ENCODE measurements at regions not wholly inside any gene's neighbourhood (a gene's known extent, or its start where the extent isn't known, plus 50 kb on each side); places are given as distances from the start of the nearest gene placed in this dataset.
A peak's percentile ranks its signal among the peaks of the same experiment; 100 is the strongest.

DNA sequence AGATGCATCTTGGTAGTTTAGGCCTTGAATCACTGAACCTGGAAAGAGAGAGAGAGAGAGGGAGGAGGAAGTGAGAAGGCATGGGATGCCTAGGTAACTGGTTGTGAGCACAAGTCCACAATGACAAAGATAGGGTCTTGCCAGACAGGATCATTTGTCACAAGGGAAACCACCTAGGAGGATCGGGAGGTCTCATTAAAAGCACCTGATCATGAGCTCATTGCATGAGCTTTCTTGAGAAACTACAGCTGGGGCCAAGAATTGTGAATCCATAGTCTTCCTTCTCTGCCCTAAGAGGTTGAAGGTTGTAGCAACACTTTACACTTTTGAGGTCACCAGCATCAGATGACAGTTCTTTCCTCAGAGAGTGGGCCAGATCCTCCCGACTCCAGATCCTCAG lies 195.7 kb downstream of the CD83 start:
- intact Hi-C loops (cut with DNase I), result no loop called here
- no peak for DNase-seq

DNA sequence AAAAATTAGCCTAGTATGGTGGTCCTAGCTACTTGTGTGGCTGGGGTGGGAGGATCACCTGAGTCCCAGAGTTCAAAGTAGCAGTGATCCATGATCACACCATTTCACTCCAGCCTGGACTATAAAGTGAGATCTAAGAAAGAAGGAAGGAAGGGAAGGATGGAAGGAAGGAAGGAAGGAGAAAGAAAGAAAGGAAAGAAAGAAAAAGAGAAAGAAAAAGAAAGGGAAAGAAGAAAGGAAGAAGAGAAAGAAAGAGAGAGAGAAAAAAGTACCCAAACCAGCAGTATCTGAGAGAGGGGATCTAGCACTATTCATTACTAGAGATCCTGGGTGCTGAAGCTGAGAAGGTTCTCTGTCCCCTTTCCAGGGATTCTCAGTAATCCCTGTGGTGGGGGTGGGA lies 197.8 kb downstream of the CD83 start:
- intact Hi-C loops (cut with DNase I), result no loop called here

DNA sequence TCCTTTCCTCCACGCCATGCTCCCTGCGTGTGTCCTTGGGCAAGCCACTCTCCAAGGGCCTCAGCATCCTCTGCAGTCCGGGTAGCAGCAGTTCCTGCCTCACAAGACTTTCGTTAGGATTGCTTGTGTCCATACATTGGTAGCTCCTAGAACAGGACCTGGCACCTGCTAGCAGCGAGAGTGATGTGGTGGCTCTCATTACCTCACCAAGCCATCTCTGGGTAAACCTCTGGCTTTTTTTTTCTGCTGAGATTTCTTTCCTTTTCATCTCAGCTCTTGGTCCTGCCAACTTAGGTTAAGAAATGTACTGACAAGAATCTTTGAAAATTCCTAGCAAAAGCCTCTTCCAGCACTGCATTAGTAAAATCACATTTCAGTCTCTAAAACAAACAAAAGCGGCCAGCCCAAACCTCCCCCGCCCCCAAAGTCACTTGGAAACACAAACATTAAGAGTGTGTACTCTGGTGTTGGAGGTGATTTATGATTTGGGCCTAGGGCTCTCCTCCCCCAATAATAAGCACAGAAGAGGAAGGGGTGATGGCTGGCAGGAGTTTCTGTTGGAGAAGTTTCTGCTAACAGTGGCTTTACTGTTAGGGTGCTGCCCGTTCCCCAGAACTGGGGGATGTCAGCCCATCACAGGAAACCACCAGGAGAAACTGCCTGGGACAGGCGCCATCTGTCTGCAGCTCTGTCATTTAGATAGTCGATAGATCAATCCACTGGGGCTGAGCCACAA lies 199.2 kb downstream of the CD83 start:
- intact Hi-C loops (cut with DNase I), result no loop called here
- DNase-seq, result no peak

More for the DNA sequence above, 197.8 kb downstream of the CD83 start:
- no peak for DNase-seq

DNA sequence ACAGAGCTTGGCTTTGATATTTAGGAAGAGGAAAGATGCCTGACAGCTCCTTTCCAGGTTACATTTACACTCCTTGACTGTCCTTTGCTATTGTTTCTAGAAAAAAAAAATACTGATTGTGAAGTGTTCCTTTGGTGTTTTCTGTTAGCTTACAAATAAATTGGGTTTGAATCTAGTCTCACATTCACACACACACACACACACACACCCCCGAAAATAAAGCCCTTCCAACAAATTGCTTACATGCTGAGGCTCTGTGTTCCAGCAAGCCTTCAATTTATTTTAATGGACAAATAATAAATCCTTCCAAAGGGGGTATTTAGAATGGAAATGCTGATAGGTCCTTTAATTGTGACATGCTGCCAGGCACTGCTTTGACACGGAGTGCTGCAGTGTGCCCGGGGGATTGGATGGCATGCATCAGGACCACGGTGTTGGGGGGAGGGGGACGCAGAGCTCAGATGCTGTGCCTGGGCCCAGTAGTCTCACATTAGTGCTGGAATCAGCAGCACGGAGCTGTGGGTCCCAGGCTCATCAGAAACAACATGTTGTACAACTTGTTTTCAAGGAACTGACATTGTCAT lies 199.9 kb downstream of the CD83 start:
- DNase-seq, result peak in 1 of 10 donors; percentile 60
- intact Hi-C loops (cut with DNase I), result no loop called here

DNA sequence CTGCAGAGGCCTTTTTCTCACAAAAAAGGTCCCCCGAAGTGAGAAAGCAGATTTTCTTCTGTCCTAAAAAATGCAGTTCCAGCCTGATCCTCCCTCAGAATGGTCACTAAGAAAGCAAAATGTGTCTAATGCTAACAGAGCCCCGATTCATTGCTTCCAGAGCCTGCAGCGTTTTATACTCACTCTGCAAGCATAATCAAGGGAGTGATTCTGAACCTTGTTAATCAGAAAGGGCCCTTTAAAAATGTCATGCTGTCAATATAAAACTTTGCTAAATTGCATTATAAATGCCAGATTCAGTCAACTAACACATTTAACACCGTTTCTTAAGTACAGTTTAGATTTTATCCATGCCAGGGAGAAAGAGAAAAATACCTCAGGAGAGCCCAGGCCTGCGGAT lies 202.8 kb downstream of the CD83 start:
- DNase-seq, result no peak
- intact Hi-C loops (cut with DNase I), result no loop called here

DNA sequence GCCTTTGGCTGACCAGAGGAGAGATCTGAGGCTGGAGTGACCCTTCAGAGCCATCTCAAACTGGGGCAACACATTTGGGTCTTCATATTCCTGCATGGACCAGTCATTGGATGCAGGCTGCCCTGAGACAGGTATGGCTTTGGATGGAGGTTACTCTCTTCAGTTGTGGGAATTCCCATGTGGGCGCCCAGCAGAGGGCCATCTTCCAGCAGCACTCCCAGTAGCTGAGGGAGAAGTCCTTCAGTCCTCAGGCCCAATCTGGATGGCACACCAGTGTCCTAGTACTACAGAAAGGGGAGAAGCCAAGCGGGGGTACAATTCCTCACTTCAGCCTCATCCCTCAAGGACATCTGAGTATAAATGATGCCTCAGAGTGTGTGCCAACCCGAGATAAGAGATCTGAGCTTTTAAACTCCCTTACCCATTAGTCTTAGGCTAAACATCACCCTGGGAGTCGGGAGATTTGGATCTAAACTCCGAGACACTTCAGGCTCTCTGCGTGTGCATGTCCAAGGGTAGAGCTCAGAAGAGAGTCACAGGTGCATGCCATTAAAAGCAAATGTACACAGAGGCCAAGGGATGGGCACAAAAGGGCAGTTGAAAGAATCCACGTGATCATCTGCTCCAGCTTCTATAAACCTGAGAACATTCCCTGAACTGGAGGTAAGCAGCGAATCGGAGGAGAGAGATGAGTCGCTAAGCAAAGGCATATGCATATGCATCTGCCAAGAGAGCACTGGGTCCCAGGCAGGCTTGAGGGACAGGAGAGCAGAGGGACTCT lies 204.6 kb downstream of the CD83 start:
- no peak for DNase-seq
- intact Hi-C loops (cut with DNase I), result no loop called here

DNA sequence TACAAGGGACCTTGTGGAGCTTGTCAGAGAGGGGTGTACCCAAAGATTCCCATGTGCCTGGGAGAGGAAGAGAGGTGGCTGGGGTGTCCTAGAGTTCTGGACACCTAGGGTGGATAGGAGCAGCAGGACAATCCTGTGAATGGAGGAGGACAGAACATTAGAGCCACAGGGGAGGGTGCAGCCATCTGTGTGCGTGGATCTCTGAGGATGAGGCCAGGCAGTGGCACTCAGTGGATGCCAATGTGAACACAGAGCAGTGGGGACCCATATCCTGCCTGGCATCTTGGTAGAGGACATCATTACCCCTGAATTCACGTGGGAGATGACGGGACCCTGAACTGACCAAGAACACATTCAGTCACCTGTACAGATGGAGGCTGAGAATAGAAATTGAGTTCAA lies 205.3 kb downstream of the CD83 start:
- DNase-seq, result no peak
- intact Hi-C loops (cut with DNase I), result no loop called here

DNA sequence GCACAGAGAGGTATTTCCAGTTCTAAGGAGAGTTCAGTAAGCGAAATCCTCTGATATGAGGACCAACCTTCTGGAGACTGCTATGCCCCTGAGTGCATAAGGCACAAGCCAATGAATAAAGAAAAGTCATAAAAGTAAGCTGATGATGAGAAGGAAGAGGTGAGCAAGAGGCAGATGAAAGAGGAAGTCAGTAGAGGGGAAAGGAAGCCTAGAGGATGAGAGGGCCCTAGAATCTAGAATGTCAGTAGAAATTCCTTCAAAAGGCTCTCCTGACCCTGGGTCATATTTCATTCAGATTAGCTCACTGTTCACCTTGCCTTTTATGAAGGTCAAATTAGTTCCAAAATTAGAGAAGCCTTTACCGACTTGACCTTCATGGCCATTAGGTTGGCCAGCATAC lies 209.2 kb downstream of the CD83 start:
- intact Hi-C loops (cut with DNase I), result no loop called here
- no peak for DNase-seq

DNA sequence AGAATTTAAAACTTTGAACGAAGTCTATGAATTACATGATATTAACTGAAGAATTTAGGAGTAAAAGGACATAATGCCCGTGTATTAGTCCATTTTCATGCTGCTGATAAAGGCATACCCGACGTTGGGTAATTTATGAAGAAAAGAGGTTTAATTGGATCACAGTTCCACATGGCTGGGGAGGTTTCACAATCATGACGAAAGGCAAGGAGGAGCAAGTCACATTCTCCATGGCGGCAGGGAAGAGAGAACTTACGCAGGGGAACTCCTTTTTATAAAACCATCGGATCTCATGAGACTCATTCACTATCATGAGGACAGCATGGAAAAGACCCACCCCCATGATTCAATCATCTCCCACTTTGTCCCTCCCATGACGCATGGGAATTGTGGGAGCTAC lies 210.6 kb downstream of the CD83 start:
- DNase-seq, result no peak
- intact Hi-C loops (cut with DNase I), result no loop called here

DNA sequence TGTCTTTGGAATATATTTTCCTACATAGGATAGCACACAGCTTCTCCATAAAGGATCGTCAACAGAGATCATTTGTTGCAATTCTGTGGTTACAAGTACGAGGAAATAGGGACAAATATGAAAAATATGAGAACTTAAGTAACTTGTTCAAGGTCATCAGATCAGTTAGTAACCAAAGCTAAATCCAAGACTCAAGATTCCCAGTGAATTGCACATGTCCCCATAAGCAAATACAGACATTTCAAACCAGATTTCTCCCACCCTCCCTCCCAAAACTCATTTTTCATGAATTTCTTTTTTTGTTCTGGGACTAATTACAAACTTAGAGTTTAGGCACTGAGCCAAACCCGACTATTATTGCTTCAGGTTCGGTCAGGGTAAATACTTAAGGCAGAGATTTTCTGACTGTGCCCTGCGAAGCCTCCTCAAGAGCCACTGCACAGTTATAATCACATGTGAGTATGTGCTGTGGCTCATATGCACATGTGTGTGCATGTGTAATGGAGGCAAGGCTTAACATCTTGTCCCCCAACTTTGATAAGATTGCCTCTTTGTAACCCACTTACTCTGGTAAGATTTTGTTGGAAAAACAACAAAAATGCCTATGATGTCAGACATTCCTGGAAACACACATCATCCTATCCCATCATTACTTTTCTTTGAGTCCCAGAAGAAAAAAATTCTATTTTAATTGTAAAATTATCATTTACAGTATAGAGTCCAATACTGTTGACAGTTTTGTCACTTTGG lies 216.2 kb downstream of the CD83 start:
- intact Hi-C loops (cut with DNase I), result no loop called here
- DNase-seq, result no peak

DNA sequence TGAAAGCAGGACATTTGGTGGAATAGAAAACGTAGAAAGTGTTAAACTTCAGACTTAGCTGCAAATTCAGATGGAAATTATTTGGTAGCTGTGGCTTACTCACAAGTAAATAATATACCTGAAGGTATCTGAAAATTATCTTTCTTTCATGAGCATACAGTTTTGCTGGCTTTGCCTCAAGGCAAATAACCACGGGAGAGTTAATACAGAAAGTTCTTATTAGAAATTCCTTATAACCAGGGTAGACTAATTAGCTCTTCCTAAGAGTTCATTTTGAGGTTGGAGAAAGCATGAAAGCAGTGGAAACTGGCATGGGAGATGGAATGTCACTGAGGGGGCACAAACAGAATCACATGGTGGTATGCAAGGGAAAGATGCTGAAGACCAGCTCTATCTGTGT lies 217.5 kb downstream of the CD83 start:
- no peak for DNase-seq
- intact Hi-C loops (cut with DNase I), result no loop called here

DNA sequence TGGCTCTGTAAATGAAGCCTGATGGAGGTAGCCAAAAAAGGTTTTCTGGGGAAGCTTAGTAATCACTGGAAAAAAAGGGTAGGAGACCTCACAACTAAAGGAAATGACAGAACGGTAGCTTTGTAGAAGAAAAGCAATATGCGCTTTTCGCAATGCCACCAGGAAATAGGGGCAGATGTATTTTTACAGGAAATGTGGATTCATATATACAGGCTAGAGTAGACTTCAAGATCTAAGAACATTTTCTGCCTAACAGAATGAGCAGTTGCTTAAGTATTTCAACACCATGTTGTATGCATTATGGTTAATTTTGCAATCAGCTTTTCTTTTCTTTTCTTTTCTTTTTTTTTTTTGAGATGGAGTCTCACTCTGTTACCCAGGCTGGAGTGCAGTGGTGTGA lies 219.6 kb downstream of the CD83 start:
- intact Hi-C loops (cut with DNase I), result no loop called here
- DNase-seq, result no peak

DNA sequence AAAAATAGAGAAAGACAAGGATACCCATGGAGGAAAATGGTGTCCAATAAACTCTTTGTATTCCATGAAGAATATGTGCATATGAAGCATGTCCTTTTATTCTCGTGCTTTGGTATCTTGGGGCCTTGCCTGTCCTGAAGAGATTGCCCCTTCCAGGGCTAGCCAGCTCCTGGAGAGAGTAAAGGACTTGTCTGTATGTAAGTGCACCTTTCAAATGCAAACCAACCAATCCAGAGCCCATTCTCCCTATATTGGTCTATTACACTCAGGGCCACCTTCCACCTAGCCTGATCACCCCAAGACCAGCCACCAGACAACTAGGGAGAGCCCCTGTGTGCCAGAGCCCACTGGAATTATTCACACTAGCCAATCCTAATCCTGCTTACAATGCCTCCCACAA lies 221.6 kb downstream of the CD83 start:
- DNase-seq, result no peak
- intact Hi-C loops (cut with DNase I), result no loop called here

DNA sequence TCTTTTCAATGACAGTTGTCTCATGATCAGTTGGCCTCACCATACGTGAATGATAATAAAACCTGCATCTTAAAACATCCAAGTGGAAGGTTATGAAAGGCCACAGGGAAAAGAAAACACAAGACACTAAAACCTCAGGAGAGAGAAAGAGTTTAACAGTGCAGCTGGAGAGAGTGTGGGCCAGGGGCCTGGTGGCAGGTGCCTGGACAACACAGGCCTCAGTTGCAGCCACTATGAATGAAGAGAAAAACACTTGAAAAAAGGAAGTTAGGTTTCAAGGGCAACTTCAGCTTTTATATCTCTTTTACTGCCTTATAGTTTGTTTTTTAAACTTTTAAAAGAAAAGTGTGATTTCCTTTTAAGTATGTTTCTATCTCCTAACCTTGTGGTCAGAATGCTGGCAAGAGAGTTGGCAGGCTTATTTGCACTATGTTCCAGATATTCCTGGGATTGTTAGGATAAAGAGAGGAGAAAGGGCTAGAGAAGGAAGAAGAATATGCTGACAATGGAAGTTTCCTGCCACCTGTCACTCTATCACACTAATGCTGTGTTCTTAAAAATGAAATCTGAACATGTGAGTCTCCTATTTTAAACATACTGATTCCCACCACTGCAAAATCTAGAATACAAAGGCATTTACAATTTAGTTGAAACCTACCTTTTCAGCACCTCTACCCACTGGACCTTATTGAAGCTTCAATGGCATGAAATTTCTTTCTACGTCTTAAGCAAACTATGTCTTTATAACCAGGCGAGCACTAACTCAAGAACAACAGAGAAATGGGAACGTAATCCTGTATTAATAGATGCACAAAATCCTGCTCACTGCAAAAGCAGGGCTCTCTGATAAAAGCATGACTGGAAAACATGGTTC lies 222.4 kb downstream of the CD83 start:
- intact Hi-C loops (cut with DNase I), result no loop called here
- DNase-seq, result no peak

DNA sequence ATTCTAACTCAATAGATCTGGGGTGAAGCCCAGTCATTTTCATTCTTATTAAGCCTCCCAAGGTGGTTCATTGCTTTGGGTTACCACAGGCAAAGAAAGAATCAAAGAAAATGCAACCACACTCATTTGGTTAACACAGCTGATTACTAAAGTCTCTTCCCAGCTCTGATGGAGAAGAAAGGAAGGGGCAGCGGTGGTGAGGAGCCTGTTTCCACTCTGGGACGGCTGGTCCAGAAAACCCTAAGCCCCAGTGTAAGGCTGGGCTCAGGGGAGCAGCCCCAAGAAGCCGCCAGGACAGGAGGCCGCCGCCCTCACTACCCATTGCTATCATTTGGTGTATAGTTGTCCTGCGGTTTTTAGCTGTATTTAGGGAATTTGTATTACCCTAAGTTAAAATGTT lies 226.9 kb downstream of the CD83 start:
- intact Hi-C loops (cut with DNase I), result no loop called here
- DNase-seq, result no peak

DNA sequence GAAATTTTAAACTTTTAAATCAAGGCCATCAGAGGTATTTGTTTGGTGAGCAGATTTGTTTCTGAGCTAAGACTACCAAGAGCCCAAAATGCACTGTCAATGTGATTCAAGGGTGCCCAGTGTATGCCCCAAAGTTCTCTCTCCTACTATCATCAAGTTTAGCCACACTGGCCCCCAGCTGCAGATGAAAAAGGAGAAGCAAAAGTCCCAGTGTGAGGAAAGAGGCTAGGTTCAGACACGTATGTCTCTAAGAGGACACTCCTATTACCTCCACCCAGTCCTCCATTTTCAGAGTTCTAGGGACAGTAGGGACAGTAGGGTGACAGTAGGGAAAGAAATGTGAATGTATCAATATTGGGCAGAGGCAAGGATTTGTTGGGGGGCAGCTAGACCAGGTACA lies 230.8 kb downstream of the CD83 start:
- no peak for DNase-seq
- intact Hi-C loops (cut with DNase I), result no loop called here

DNA sequence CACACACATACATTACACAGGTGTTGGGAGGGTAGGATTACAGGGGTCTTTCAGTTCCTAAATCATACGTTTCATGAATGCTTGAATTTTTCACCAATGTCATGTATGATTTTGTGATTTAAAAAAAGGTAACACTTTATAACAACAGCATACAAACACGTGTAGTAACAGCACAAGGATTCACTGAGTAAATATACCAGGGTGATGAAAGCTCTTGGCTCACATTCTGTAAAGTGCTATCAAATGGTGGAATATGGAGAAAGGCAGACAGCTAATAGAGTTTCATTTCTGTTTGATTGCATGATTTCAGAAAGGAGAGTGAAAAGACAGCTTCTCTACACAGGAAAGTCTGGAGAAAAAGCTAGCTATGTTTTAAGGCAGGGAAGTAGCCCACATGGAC lies 231.9 kb downstream of the CD83 start:
- intact Hi-C loops (cut with DNase I), result no loop called here
- DNase-seq, result no peak

DNA sequence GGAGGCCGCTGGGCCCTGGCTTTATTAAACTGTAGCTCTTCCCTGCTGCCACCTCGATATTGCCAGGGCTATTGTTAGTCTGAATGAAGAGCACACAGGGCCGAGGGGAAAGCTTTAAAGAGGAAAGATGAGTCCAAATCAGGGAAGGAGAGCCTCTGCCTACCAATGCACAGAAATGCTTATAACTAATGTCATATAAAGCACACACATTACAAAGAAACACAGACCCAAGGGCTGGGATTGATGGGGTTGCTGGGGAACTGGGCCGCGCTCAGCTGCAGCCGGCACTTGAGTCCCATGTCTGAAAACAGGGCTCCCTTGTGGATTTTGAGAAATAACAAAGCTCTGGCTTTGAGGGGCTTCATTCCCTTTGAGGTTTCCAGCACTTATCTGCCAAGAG lies 232.6 kb downstream of the CD83 start:
- intact Hi-C loops (cut with DNase I), result no loop called here

DNA sequence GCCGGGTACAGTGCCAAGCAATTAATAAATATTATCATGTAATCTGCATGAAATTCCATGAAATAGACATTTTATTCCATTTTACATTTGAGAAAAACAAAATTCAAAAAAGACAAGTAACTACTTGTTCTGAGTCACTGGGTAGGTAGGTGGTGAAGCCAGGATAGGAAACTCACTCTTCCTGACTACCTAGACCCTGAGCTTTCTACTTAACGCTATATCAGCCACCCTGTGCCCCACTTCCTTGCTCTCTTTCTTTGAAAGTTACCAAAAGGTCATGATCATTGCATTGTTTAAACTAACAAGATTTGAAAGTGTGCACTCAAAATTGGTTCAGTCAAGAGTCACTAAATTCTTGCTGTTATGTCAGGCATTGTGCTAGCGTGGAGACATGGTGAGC lies 235.7 kb downstream of the CD83 start:
- intact Hi-C loops (cut with DNase I), result no loop called here

More for the DNA sequence above, 232.6 kb downstream of the CD83 start:
- no peak for DNase-seq

DNA sequence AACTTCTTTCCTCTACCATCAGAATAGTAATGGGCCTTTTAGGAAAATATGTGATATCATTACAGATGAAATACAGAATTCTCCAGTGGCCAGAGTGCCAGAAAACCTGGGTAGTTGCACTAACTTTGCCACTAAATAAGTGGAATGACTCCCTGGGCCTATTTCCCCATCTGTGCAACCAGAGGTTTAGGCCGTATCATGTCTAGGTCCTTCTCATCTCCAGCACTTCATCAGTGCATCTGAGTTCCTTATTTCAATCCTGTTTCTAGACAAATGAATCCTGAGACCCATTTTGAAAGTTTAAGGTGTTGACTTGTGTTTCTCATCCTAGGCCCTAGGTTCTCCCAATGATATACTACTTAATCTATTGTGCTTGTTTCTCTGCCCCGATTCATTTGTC lies 236.2 kb downstream of the CD83 start:
- DNase-seq, result no peak
- intact Hi-C loops (cut with DNase I), result no loop called here

More for the DNA sequence above, 235.7 kb downstream of the CD83 start:
- DNase-seq, result no peak

Measured in posterior cingulate gyrus (tissue), 11 donors.